ENCODE measurements at regions not wholly inside any gene's neighbourhood (a gene's known extent, or its start where the extent isn't known, plus 50 kb on each side); places are given as distances from the start of the nearest gene placed in this dataset.
"Not testable (repeated sequence)": the region's sequence is repeated elsewhere in the genome, so short reads cannot be mapped to it uniquely, and the experiment has no call there.

DNA sequence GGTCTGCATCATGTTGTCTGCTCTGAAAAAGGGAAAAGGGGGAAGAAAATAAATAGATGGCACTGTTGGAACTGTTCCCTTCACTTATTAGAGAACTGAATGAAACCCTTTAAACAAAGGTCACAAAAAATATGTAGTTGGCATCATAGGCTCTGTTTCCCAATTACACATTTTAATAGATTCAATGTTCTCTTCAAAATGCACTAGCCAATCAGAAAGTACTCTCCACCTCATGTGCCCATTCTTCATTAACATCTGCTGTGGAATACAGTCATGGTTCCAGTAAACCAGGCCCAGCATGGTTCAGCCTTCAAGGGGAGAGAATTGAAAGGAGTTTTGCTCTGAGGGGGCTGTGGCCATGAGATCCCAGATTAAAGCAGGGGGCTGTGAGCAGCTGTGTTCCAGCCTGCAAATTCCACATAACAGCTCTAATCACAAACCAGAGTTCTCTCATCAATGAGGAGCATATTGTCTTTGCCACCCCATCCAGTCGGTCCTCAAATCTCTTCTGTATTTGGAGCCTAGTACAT lies 165.9 kb upstream of the CREB1 start:
- DNase-seq (ENCODE audit: low read depth), result no peak

DNA sequence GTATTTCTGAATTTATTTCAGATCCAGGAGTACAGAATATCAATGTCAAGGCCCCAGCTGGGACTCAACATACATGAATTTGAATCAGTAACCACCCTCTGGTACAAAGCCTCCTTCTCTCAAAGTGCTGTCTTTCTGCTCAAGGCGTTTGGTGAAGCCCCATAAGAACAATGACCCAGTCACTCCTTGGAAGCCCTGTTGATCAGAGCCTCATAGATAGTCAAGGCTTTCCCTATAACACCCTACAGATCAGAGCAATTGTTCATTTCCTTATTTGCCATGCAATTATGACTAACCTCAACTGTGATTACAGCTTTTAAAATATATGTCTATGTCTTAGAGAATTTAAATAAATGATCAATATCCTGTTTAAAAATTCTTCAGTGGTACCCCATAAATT lies 159.1 kb upstream of the CREB1 start:
- DNase-seq (ENCODE audit: low read depth), result no peak

DNA sequence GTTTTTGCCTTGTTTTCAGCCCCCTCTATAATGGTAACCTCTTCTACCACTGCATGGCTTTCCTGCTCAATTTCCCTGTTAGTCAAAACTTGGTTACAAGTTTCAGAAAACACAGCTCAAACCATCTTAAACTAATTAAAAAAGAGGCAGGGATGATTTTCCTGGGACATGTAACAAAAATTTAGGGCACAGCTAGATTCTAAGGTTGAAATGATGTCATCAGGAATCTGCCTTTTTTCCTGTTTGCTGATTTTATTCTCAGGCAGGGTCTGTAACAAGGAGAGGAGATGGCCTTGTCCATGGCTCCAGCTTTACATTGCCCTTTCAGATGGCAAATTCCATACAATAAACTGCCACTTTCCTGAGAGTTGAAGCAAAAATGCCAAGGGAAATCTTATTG lies 157.9 kb upstream of the CREB1 start:
- DNase-seq (ENCODE audit: low read depth), result no peak

DNA sequence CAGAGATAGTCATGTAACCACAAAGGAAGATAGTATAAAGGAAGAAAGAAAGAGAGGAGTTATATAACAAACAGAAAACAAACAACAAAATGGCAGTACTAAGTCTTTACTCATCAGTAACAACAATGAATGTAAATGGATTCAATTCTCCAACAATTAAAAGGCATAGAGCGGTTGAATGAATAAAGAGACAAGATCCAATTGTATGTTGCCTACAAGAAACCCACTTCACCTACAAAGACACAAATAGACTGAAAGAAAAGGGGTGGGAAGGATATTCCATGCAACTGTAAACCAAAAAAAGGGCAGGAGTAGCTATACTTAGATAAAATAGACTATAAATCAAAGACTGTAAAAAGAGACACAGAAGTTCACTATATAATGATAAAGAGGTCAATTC lies 157.3 kb upstream of the CREB1 start:
- no peak for DNase-seq (ENCODE audit: low read depth)

DNA sequence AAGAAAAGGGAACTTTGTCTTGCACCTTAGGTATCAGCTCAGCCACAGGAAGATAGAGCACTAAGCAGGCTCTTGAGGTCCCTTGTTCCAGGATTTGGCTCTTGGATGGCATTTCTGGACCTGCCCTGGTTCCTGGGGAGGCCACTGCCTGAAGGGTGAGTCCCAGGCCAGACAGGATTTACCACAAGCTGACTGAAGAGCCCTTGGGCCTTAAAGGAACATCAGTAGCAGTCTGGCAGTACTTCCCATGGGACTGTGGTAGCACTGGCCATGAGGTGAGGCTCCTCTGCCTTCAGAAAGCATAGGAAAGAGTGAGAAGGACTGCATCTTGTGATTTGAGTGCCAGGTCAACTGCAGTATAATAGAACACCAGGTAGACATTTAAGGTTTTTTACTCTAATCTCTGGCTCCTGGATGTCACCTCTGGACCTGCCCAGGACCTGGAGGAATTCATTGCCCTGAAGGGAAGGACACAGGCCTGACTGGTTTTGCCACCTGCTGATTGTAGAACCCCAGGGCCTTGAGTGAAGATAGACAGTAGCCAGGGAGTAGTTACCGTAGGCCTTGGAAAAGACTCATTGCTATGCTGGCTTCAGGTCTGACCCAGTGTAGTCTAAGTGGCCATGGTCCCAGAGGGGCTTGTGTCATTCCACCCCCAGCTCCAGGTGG lies 154.4 kb upstream of the CREB1 start:
- no peak for DNase-seq (ENCODE audit: low read depth)

DNA sequence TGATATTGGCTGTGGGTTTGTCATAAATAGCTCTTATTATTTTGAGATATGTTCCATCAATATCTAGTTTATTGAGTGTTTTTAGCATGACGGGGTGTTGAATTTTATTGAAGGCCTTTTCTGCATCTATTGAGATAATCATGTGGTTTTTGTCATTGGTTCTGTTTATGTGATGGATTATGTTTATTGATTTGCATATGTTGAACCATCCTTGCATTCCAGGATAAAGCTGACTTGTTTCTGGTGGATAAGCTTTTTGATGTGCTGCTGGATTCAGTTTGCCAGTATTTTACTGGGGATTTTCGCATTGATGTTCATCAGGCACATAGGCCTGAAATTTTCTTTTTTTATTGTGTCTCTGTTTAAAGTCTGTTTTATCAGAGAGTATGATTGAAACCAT lies 151.1 kb upstream of the CREB1 start:
- DNase-seq (ENCODE audit: low read depth), result not testable (repeated sequence)

DNA sequence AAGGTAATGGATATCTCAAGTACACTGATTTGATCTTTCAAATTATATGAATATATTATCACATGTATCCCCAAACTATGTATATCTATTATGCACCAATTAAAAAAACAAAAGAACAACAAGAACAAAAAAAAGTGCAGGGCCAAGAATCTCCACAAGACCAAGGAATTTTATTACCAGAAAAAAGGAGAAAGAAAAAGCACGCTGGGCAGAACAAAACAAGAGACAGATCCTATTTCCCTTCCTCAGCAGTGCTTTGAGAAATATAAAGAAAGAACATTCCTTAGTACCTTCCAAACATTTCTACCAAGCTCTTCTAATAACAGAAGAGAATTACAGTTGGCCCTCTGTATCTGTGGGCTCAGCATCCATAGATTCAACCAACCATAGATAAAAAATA lies 144.7 kb upstream of the CREB1 start:
- no peak for DNase-seq (ENCODE audit: low read depth)

DNA sequence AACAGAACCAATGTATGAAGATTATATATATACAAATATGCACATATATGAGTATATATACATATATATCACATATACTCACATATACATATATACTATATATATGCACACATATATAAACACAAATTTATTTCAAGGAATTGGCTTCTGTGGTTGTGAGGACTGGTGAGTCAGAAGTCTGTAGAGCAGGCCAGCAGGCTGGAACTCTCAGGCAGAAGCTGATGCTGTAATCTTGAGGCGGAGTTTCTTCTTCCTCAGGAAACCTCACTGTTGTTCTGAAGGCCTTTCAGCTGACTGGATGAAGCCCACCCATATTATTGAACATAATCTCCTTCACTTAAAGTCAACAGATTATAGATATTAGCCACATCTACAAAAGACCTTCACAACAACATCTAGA lies 143.9 kb upstream of the CREB1 start:
- DNase-seq (ENCODE audit: low read depth), result no peak

DNA sequence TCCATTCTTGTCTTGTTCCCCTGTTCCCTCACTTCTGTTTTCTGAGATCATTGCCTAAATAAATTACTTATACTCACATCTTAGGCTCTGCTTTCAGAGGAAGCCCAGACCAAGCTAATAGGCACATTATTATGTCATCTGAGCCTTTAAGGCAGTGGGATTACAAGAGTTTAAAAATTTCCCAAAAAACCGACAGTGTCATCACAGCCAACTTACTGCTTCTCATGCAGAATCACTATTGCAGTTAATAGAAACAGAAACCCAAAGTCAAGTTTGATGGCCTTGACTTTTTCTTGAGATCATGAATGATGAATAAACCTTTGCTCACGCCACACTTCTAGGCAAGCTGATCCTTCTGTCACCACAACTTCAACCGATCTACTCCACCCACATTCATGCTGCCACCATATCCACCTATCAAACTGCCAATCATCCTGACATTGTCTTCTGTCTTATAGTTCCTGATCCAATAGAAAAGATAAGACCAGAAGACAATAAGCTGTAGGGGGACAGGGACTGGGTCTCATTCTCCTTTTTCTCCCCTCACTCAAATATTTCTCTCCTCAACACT lies 142.7 kb upstream of the CREB1 start:
- no peak for DNase-seq (ENCODE audit: low read depth)

DNA sequence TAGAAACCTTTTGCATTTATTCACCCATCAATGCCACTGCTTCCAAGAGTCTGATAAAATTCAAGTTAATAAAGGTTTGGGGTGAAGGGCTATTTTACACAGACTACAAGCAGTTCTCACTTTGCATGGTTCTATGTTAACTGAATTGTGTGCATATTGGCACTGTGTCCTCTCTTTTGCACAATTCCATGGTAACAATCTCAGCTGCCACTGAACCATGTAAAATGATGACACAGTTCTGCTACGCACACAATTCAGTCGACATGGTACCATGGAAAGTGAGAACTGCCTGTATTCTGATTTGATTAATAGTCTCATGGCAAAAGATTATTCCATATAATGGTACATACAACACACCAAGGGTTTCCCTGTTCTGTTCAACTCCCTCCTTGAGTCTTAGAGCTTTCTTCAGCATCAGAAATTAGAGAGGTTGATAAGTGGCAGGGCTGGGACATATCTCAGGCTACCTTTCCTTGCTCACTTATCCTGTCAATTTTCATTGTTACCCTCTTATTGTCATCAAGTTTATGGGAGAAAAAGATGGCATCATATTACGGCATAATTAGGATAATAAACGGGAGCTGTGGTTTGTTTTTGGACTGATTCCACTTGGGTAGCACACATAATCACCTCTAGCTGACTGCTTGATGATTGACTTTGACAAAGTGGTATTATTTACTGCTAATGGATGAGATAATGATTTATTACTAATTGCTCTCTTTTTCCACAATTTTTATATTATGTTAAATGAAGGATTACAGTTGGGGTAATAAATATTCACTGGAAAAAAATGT lies 139.3 kb upstream of the CREB1 start:
- DNase-seq (ENCODE audit: low read depth), result no peak

DNA sequence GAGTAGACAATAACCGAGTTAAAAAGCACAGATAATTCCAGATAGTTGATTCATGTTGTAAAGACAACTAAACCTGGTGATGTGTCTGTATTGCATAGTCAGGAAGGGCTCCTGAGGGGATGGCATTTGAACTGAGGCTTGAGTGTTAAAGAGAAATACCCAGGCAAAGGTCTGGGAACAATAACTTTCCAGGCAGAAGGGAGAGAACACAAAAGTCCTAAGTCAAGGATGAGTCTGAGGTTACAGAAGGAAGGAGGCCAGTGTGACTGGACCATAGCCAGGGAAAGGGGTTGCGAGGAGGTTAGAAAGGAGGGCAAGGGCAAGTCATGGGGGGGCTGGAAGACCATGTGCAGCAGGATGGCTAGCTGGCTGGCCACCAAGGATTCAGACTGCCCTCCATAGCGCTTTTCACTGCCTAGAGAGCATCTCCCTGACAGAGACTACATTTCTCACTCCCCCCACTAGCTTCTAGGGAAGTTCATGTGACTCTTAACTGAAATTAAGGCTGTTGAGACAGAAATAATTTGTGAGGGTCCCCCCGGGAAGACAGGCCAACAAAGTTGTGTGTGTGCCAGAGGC lies 135.5 kb upstream of the CREB1 start:
- DNase-seq (ENCODE audit: low read depth), result no peak

DNA sequence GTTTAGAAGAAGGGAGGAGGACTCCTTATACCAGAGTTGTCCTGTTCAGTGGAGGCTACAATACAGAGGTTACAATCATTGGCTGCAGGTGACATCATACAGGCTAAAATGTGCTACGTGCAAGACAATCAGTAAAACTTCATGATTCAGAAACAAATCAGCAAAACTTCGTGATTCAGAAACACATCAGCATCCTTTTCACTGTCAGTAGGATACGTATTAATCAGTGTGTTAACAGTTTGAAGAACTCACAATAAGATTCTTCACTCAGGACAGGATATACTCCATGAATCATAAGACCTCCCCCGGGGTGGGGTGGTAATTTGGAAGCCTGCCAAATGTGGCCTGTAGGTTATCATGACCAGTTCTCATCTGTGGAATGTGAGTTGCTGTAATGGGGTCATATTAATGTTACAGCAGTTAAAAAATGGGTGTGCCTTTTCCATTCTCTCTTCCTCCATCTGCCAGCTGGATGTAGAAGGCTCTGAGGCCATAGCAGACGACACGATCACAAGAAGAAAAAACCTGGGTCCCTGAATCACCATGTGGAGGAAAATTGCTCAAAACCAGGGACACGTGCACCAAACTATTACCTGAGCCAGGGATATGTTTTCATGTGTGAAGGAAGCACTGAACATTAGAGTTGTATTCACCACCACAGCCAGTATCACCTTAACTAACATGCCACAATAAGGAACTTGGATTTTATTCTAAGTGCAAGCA lies 134.8 kb upstream of the CREB1 start:
- DNase-seq (ENCODE audit: low read depth), result peak; percentile 99

DNA sequence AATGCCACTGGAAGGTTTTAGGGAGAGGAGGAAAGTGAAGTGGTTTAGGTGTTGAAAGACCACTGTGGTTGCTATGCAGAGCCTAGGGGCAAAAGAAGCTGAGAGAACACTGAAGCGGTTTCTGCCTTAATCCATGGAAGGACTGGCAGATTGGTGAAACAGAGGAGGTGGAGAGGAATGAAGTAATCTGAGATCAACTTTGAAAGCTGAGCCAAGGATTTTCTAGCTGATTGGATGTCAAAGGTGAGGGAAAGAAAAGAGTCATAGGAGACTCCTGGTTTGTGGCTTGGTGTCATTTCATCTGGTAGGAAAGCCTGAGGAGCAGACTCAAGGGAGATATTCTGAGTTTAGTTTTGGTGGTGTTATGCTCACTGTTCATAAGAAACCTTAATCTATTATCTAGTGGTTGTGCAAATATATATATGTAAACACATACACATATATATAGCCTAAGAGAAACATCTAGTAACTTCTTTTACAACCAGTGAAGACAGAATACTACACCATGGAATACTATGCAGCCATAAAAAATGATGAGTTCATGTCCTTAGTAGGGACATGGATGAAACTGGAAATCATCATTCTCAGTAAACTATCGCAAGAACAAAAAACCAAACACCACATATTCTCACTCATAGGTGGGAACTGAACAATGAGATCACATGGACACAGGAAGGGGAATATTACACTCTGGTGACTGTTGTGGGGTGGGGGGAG lies 134.1 kb upstream of the CREB1 start:
- no peak for DNase-seq (ENCODE audit: low read depth)

DNA sequence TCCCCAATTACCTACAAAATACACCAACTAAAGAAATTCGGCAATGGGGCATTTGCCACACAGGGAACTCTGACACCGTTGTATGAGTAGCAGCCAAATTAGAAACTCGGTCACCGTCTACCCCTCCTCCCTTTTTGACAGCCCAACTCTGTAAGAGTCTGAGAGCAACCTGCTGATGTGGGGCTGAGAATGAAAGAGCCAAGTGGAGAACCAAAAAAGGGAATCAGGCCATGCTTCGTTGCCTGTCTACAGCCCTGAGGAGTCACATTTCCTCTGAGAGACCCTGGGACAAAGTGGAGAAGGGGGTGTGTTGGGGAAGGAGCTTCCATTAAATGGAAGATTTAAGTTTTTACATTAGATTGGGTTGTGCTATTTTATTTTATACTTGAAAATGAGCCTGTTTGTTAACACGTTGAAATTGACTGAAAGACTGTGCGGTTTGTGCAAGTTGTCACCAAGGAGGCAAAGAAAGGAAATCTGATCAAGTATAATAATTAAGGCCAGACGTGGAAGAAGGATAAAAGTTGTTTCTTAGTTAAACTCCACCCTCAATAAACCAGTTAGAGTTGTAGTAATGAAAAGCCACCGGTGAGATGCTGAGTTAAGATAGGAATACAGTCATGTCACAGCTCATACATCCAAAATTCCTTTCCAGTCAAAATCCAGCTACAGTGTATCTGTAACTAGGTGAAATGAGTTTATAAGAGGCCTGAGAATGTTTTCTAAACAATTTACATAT lies 131.7 kb upstream of the CREB1 start:
- no peak for DNase-seq (ENCODE audit: low read depth)

DNA sequence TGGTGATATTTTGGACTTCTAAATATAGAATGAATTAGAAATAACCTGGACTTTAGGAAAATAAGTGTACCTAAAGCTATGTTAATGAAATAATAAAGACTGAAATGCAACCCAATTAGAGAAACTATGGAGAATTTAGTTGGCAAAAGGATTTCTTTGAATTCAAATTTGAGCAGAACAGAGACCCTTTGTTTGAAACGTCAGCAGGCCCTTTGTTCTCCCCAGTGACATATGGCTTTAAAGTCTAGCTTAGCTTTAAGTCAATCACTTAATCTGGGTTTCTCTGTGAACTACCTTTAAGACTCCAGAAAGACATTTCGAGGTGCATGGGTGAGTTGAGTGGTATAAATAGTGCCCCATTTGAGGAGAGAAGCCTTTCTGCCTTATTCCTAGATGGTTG lies 130.5 kb upstream of the CREB1 start:
- no peak for DNase-seq (ENCODE audit: low read depth)

DNA sequence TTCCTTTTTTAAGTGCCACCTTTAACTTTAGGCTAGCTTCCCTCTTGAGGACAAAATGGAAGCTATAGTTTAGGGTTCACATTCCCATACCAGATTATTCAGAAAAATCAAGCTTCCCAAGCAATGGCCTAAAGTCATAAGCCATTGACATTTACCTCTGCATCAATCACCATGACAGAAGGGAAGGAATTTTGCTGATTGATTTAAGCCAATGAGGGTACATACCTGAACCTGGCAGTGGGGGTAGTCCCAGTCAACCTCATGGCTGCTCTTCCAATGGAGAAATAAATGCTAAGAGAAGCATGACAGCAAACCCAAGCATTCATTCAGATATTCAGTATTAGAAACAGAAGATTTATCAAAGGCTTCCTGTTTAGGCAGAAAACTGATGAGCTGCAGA lies 128.4 kb upstream of the CREB1 start:
- no peak for DNase-seq (ENCODE audit: low read depth)

DNA sequence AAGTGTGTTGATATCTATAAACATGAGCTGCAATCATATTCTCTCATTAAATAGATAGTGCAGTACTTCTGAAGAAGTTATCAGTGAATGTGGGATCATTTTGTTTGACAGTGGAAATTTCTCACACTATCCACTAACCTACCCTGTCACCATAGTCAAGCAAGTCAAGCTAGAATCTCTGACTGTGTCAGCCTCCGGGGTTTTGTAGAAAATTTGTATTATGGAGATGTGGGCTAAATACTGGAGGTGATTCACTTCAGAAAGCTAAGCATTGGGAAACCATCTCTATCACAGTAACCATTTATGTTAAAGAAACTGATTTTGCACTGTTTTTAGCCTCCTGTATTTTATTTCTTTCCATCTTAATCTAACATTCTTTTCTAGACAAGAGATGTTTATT lies 126.6 kb upstream of the CREB1 start:
- DNase-seq (ENCODE audit: low read depth), result no peak

DNA sequence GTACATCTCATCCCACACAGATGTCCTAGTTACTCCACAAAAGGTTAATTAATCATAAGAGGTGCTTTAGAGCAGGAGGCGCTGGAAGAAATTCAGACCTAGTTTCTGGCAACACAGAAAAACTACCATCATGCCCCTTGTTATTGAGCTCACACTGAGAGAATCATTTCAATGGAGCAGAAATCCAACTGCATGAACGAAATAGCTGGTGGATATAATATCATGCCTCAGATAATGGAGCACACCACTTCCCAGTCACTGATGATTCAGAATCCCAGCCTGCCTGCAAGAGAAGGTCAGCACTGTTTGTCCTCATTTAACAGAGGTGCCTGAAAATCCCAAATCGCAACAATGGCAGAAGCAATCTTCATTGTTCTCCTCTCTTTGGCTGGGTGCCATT lies 125.8 kb upstream of the CREB1 start:
- no peak for DNase-seq (ENCODE audit: low read depth)

DNA sequence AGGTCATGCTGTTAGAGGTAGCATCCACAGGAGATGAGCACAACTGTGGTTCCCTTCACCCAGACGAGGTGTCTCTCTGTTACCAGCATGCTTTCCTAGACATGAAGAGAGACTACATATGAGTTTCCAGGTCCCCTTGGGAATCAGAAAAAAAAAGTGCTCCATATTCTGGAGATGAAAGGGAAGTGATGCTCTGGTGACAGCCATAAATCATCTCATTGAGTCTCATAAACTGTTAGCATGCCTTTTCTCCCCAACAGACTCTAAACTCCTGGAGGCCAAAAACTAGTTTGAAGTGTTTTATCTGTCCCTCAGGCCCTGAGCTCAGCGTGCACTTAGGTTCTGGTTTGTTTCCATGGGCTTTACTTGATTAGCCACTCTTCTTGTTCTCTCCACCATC lies 124.6 kb upstream of the CREB1 start:
- DNase-seq (ENCODE audit: low read depth), result no peak

DNA sequence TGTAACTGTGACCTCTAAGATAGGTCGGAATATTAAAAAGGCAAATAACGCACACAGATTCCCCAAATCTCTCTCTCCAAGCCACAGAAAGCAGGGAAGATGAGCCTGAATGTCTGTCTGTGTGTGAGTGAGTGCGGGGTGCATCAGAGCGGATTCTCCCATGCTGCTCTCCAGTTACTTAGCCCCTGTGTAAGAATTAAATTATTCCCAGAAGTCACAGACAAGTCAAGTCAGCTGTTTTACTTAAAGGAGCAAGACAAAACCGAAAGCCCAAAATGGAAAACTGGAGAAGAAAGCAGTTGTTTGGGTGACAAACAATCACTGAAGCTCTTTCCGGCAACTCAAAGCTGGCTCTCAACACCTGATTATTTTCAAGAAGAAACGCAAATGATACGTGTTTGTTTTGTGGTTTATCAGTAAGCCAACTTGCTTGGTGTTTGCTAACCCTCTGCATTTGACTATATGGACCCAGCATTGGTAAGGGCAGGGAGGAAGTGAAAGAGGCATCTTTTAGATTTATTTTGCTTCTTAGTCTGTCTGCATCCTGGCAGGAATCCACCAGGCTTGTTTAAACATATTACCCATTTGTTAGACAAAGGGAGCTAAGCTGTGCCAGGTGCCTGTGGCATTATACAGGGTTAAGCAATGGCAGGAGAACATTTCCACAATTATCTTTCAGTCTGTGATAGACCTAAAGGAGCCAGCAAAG lies 121.5 kb upstream of the CREB1 start:
- DNase-seq (ENCODE audit: low read depth), result no peak

All from GM04503 (cell line).